H1 (cell line): ENCODE measurements at regions not wholly inside any gene's neighbourhood (a gene's known extent, or its start where the extent isn't known, plus 50 kb on each side); places are given as distances from the start of the nearest gene placed in this dataset.

Experiments
- ASH2L ChIP-seq: fragments of 200-600, 300-600 bp; sonication (generic); IDR thresholded peaks from one replicate; pipeline ENCODE4 v1.7.1; 2017; ENCODE audit warnings: low read length
- ATF2 ChIP-seq: IDR thresholded peaks from 2 replicates; pipeline ENCODE4 v1.6.1; 2012; ENCODE audit warnings: low read length, inconsistent platforms
- ATF3 ChIP-seq: IDR thresholded peaks from 2 replicates; pipeline ENCODE4 v1.6.1; 2011; ENCODE audit warnings: low read depth, mild to moderate bottlenecking, low read length; ENCODE audit not compliant: insufficient read depth
- CBX8 ChIP-seq: fragments of 300-800, 300-1000 bp; sonication (generic); IDR thresholded peaks from 2 replicates; pipeline ENCODE4 v1.7.1; 2016; ENCODE audit warnings: low read depth, low read length, borderline replicate concordance
- CEBPB ChIP-seq: IDR thresholded peaks from 2 replicates; pipeline ENCODE4 v1.6.1; 2012; ENCODE audit warnings: low read depth, low read length
- CHD2 ChIP-seq: IDR thresholded peaks from 2 replicates; pipeline ENCODE4 v1.6.1; 2012; ENCODE audit warnings: low read length, improper control_type of control experiment
- CTCF ChIP-seq, 3 experiments: IDR thresholded peaks; 1 replicate in 2 of 3; 2 replicates in 1 of 3; pipeline versions ENCODE4 v1.5.1 to v1.6.1; 2011; ENCODE audit warnings: low read length in 3 of 3, mild to moderate bottlenecking in 3 of 3, inconsistent platforms in 2 of 3, low read depth in 1 of 3, moderate library complexity in 1 of 3; ENCODE audit not compliant: insufficient read depth in 1 of 3; ENCODE audit errors: control extremely low read depth in 1 of 3
- EP300 ChIP-seq, 2 experiments: IDR thresholded peaks; 1 replicate in 1 of 2; 2 replicates in 1 of 2; pipeline ENCODE4 v1.6.1; 2011 to 2012; ENCODE audit warnings: low read depth in 2 of 2, low read length in 2 of 2, mild to moderate bottlenecking in 2 of 2, borderline replicate concordance in 1 of 2, inconsistent platforms in 1 of 2, moderate library complexity in 1 of 2
- POLR2A ChIP-seq, 2 experiments: IDR thresholded peaks; 1 replicate in 1 of 2; 2 replicates in 1 of 2; pipeline ENCODE4 v1.6.1; 2011; ENCODE audit warnings: low read depth in 2 of 2, low read length in 2 of 2, mild to moderate bottlenecking in 2 of 2; ENCODE audit errors: control extremely low read depth in 1 of 2
- POLR2AphosphoS5 ChIP-seq: IDR thresholded peaks from 2 replicates; pipeline ENCODE4 v1.6.1; 2011; ENCODE audit warnings: low read depth, low read length
- SIN3A ChIP-seq, 2 experiments: IDR thresholded peaks in 1 of 2; conservative IDR thresholded peaks in 1 of 2; 2 replicates each; pipeline ENCODE4 v1.6.1; 2011 to 2012; ENCODE audit warnings: low read length in 2 of 2, improper control_type of control experiment in 1 of 2, low read depth in 1 of 2, mild to moderate bottlenecking in 1 of 2
- SRF ChIP-seq: IDR thresholded peaks from 2 replicates; pipeline ENCODE4 v1.6.1; 2011; ENCODE audit warnings: mild to moderate bottlenecking, low read depth, low read length, moderate library complexity
- TAF1 ChIP-seq: IDR thresholded peaks from 2 replicates; pipeline ENCODE4 v1.6.1; 2011; ENCODE audit warnings: mild to moderate bottlenecking, low read depth, low read length
- YY1 ChIP-seq: IDR thresholded peaks from 2 replicates; pipeline ENCODE4 v1.6.1; 2011; ENCODE audit warnings: low read depth, mild to moderate bottlenecking, low read length

GRCh38 chr12:92378682-92379479 lies 233.2 kb upstream of the BTG1 start:
- TF ChIP-seq ATF3 (no peak), ASH2L (no peak), CBX8 (no peak), CHD2 (no peak), POLR2AphosphoS5 (no peak), CEBPB (no peak), POLR2A (IDR thresholded peaks at IDR 0.05; ENCODE audit: control extremely low read depth in 1 of 2, low read depth in 2 of 2, low read length in 2 of 2) (no peak), SIN3A (conservative IDR thresholded peaks at IDR 0.05 in 1 of 2, IDR thresholded peaks at IDR 0.05 in 1 of 2; ENCODE audit: low read depth in 1 of 2, low read length in 2 of 2) (no peak), ATF2 (no peak), CTCF (IDR thresholded peaks at IDR 0.05; ENCODE audit: control extremely low read depth in 1 of 3, insufficient read depth in 1 of 3, low read depth in 1 of 3, low read length in 3 of 3) (no peak), YY1 (no peak), SRF (no peak), TAF1 (no peak), EP300 (IDR thresholded peaks at IDR 0.05; ENCODE audit: borderline replicate concordance in 1 of 2, low read depth in 2 of 2, low read length in 2 of 2) (no peak)
